ENCODE measurements at regions not wholly inside any gene's neighbourhood (a gene's known extent, or its start where the extent isn't known, plus 50 kb on each side); places are given as distances from the start of the nearest gene placed in this dataset.

GRCh38 chr12:67572492-67572891 is 76.1 kb upstream of the DYRK2 start:
- H3K36me3 ChIP-seq: no peaks in the 10 kb centered on the region
- H3K9me3 ChIP-seq: no peaks in the 10 kb centered on the region
- DNase-seq: no peak
- no peak overlapping the region for H3K4me3 ChIP-seq
- H3K27me3 ChIP-seq: no peaks in the 10 kb centered on the region

GRCh38 chr12:67573566-67573965 is 75.0 kb upstream of the DYRK2 start:
- Histone ChIP-seq H3K27me3 (no peaks in the 10 kb centered on the region), H3K36me3 (no peaks in the 10 kb centered on the region)
- no peak for DNase-seq

GRCh38 chr12:67578976-67579661 is 69.4 kb upstream of the DYRK2 start:
- Histone ChIP-seq H3K36me3 (no peaks in the 10 kb centered on the region), H3K9me3 (no peaks in the 10 kb centered on the region), H3K27me3 (no peaks in the 10 kb centered on the region), H3K4me3 (no peak overlapping the region)
- DNase-seq: no peak

More at GRCh38 chr12:67573566-67573965, 75.0 kb upstream of the DYRK2 start:
- Histone ChIP-seq H3K9me3 (no peaks in the 10 kb centered on the region), H3K4me3 (no peak overlapping the region)

GRCh38 chr12:67579662-67580003 is 68.9 kb upstream of the DYRK2 start:
- no peak for DNase-seq
- H3K27me3 ChIP-seq: no peaks in the 10 kb centered on the region
- H3K4me3 ChIP-seq: no peak overlapping the region
- H3K36me3 ChIP-seq: no peaks in the 10 kb centered on the region
- no peaks in the 10 kb centered on the region for H3K9me3 ChIP-seq

- no peak overlapping the region for H3K4me3 ChIP-seq
- DNase-seq: no peak
- H3K27me3 ChIP-seq: no peaks in the 10 kb centered on the region
- H3K36me3 ChIP-seq: no peaks in the 10 kb centered on the region
- H3K9me3 ChIP-seq: no peaks in the 10 kb centered on the region
Measured at GRCh38 chr12:67582238-67582834, 66.2 kb upstream of the DYRK2 start.

GRCh38 chr12:67582844-67583243 is 65.7 kb upstream of the DYRK2 start:
- Histone ChIP-seq H3K4me3 (no peak overlapping the region), H3K36me3 (no peaks in the 10 kb centered on the region), H3K27me3 (no peaks in the 10 kb centered on the region), H3K9me3 (no peaks in the 10 kb centered on the region)
- DNase-seq: no peak

GRCh38 chr12:67586951-67587350 is 61.6 kb upstream of the DYRK2 start:
- no peaks in the 10 kb centered on the region for H3K9me3 ChIP-seq
- no peak overlapping the region for H3K4me3 ChIP-seq
- no peaks in the 10 kb centered on the region for H3K27me3 ChIP-seq
- no peak for DNase-seq
- H3K36me3 ChIP-seq: no peaks in the 10 kb centered on the region

- H3K9me3 ChIP-seq: no peaks in the 10 kb centered on the region
- H3K36me3 ChIP-seq: no peaks in the 10 kb centered on the region
- H3K27me3 ChIP-seq: no peaks in the 10 kb centered on the region
- no peak for DNase-seq
- no peak overlapping the region for H3K4me3 ChIP-seq
Measured at GRCh38 chr12:67589078-67589477, 59.5 kb upstream of the DYRK2 start.

GRCh38 chr12:67590149-67590790 is 58.3 kb upstream of the DYRK2 start:
- no peaks in the 10 kb centered on the region for H3K36me3 ChIP-seq
- DNase-seq: no peak
- H3K27me3 ChIP-seq: no peaks in the 10 kb centered on the region
- H3K4me3 ChIP-seq: no peak overlapping the region
- no peaks in the 10 kb centered on the region for H3K9me3 ChIP-seq

- Histone ChIP-seq H3K9me3 (no peaks in the 10 kb centered on the region), H3K36me3 (no peaks in the 10 kb centered on the region), H3K27me3 (no peaks in the 10 kb centered on the region), H3K4me3 (no peak overlapping the region)
- peak; percentile 9 for DNase-seq
Measured at GRCh38 chr12:67592228-67593011, 56.1 kb upstream of the DYRK2 start.

GRCh38 chr12:67593041-67593440 is 55.5 kb upstream of the DYRK2 start:
- Histone ChIP-seq H3K9me3 (no peaks in the 10 kb centered on the region), H3K36me3 (no peaks in the 10 kb centered on the region), H3K27me3 (no peaks in the 10 kb centered on the region), H3K4me3 (no peak overlapping the region)
- DNase-seq: peak; percentile 59

GRCh38 chr12:67593461-67594330 is 54.8 kb upstream of the DYRK2 start:
- Histone ChIP-seq H3K4me3 (no peak overlapping the region), H3K27me3 (no peaks in the 10 kb centered on the region), H3K9me3 (no peaks in the 10 kb centered on the region), H3K36me3 (no peaks in the 10 kb centered on the region)
- no peak for DNase-seq

- Histone ChIP-seq H3K27me3 (no peaks in the 10 kb centered on the region), H3K4me3 (no peak overlapping the region), H3K36me3 (no peaks in the 10 kb centered on the region), H3K9me3 (no peaks in the 10 kb centered on the region; the same call in 1 of the 2 replicates)
- no peak for DNase-seq
Measured at GRCh38 chr12:67594888-67595287, 53.7 kb upstream of the DYRK2 start.

GRCh38 chr12:67595365-67595764 is 53.2 kb upstream of the DYRK2 start:
- Histone ChIP-seq H3K27me3 (no peaks in the 10 kb centered on the region), H3K4me3 (no peak overlapping the region), H3K9me3 (no peaks in the 10 kb centered on the region; the same call in 1 of the 2 replicates), H3K36me3 (no peaks in the 10 kb centered on the region)
- DNase-seq: no peak

GRCh38 chr12:67598598-67598997 is 49.9 kb upstream of the DYRK2 start:
- no peak overlapping the region for H3K4me3 ChIP-seq
- DNase-seq: no peak
- no peaks in the 10 kb centered on the region for H3K36me3 ChIP-seq
- H3K27me3 ChIP-seq: no peaks in the 10 kb centered on the region
- H3K9me3 ChIP-seq: no peaks in the 10 kb centered on the region; the same call in 1 of the 2 replicates
